OCI-LY1 (cell line): ENCODE measurements at regions not wholly inside any gene's neighbourhood (a gene's known extent, or its start where the extent isn't known, plus 50 kb on each side); places are given as distances from the start of the nearest gene placed in this dataset.

Experiments
- H2AFZ ChIP-seq: fragments of 200-600 bp; sonication (generic), shearing (Covaris generic); 2 replicates; pipeline ENCODE4 v1.6.0; 2014; ENCODE audit warnings: antibody characterized with exemption, mild to moderate bottlenecking, low read length
- H3F3A ChIP-seq: fragments of 200-600 bp; sonication (generic), shearing (Covaris generic); 2 replicates; pipeline ENCODE4 v1.6.0; 2014; ENCODE audit warnings: mild to moderate bottlenecking, antibody characterized with exemption, low read length, moderate library complexity; ENCODE audit not compliant: insufficient read depth
- H3K27ac ChIP-seq: fragments of 200-600 bp; sonication (generic); 2 replicates; pipeline ENCODE4 v1.5.1; 2014; ENCODE audit warnings: low read length, mixed run types, mild to moderate bottlenecking, low read depth; ENCODE audit not compliant: poor library complexity, severe bottlenecking
- H3K27me3 ChIP-seq: fragments of 200-600 bp; sonication (generic); 2 replicates; pipeline ENCODE4 v1.6.0; 2014; ENCODE audit warnings: antibody characterized with exemption, mild to moderate bottlenecking, low read length, moderate library complexity; ENCODE audit not compliant: insufficient read depth
- H3K36me3 ChIP-seq: fragments of 200-600 bp; sonication (generic); 2 replicates; pipeline ENCODE4 v1.6.1; 2014; ENCODE audit warnings: mild to moderate bottlenecking, antibody characterized with exemption, low read length, moderate library complexity, mixed read lengths; ENCODE audit not compliant: insufficient read depth
- H3K4me1 ChIP-seq: fragments of 200-600 bp; sonication (generic); 2 replicates; pipeline ENCODE4 v1.5.1; 2014; ENCODE audit warnings: mild to moderate bottlenecking, low read length, moderate library complexity; ENCODE audit not compliant: insufficient read depth, severe bottlenecking
- H3K4me2 ChIP-seq: fragments of 200-600 bp; sonication (generic), shearing (Covaris generic); 2 replicates; pipeline ENCODE4 v1.6.1; 2014; ENCODE audit warnings: low read length
- H3K4me3 ChIP-seq: fragments of 200-600 bp; sonication (generic); 2 replicates; pipeline ENCODE4 v1.5.1; 2014; ENCODE audit warnings: low read length, low read depth, mild to moderate bottlenecking, mixed read lengths; ENCODE audit not compliant: poor library complexity, severe bottlenecking
- H3K79me2 ChIP-seq: fragments of 200-600 bp; shearing (Covaris generic); 2 replicates; pipeline ENCODE4 v1.6.1; 2016; ENCODE audit warnings: mixed run types, low read length, mixed read lengths; ENCODE audit not compliant: insufficient read depth
- H3K9ac ChIP-seq: fragments of 200-600 bp; sonication (generic), shearing (Covaris generic); 2 replicates; pipeline ENCODE4 v1.6.1; 2014; ENCODE audit warnings: mild to moderate bottlenecking, low read length, mixed read lengths
- H3K9me2 ChIP-seq: fragments of 200-600 bp; sonication (generic), shearing (Covaris generic); 2 replicates; pipeline ENCODE4 v1.6.1; 2014; ENCODE audit warnings: low read depth, mild to moderate bottlenecking, low read length, mixed read lengths
- H3K9me3 ChIP-seq: fragments of 200-600 bp; shearing (Covaris generic); 2 replicates; pipeline ENCODE4 v1.6.1; 2014; ENCODE audit warnings: low read length, mixed read lengths
- H4K20me1 ChIP-seq: fragments of 200-600 bp; sonication (generic), shearing (Covaris generic); 2 replicates; pipeline ENCODE4 v1.6.0; 2016; ENCODE audit warnings: mild to moderate bottlenecking, low read length; ENCODE audit not compliant: insufficient read depth
- CTCF ChIP-seq: fragments of 200-600 bp; sonication (generic), shearing (Covaris generic); IDR thresholded peaks from 2 replicates; pipeline ENCODE4 v1.5.1; 2017; ENCODE audit warnings: mild to moderate bottlenecking, antibody characterized with exemption, low read length, moderate library complexity, mixed read lengths
- EZH2 ChIP-seq: fragments of 200-600 bp; sonication (generic), shearing (Covaris generic); IDR thresholded peaks from 2 replicates; pipeline ENCODE4 v1.8.0; 2017; ENCODE audit warnings: borderline replicate concordance, mixed run types, mild to moderate bottlenecking, antibody characterized with exemption, low read length, moderate library complexity, mixed read lengths

GRCh38 chr4:63218856-63219255 lies 1190.4 kb downstream of the TECRL start:
- no peaks in the 10 kb centered on the region for H3K9me2 ChIP-seq
- H3K4me1 ChIP-seq, result no peaks in the 10 kb centered on the region
- no peaks in the 10 kb centered on the region for H4K20me1 ChIP-seq
- no peaks in the 10 kb centered on the region for H3F3A ChIP-seq
- H3K79me2 ChIP-seq, result no peaks in the 10 kb centered on the region
- H3K36me3 ChIP-seq, result no peaks in the 10 kb centered on the region
- no peak overlapping the region for H3K4me3 ChIP-seq
- no peak overlapping the region for H2AFZ ChIP-seq
- TF ChIP-seq CTCF (no peak), EZH2 (no peak)
- H3K27me3 ChIP-seq, result no peaks in the 10 kb centered on the region
- no peak overlapping the region for H3K4me2 ChIP-seq
- no peak overlapping the region for H3K27ac ChIP-seq
- no peak overlapping the region for H3K9ac ChIP-seq
- H3K9me3 ChIP-seq, result no peaks in the 10 kb centered on the region

GRCh38 chr4:63214076-63214475 lies 1195.2 kb downstream of the TECRL start:
- no peak overlapping the region for H3K9ac ChIP-seq
- no peaks in the 10 kb centered on the region for H3K9me2 ChIP-seq
- no peak for TF ChIP-seq CTCF
- no peak for TF ChIP-seq EZH2
- H3K79me2 ChIP-seq, result no peaks in the 10 kb centered on the region
- H3K36me3 ChIP-seq, result no peaks in the 10 kb centered on the region
- no peak overlapping the region for H3K4me2 ChIP-seq
- H3K4me1 ChIP-seq, result no peaks in the 10 kb centered on the region
- no peak overlapping the region for H3K4me3 ChIP-seq
- H3K27ac ChIP-seq, result no peak overlapping the region
- no peaks in the 10 kb centered on the region for H3K27me3 ChIP-seq
- no peak overlapping the region for H2AFZ ChIP-seq
- H4K20me1 ChIP-seq, result no peaks in the 10 kb centered on the region
- no peaks in the 10 kb centered on the region for H3K9me3 ChIP-seq
- H3F3A ChIP-seq, result no peaks in the 10 kb centered on the region

- Histone ChIP-seq H3K27me3 (no peaks in the 10 kb centered on the region), H3K4me3 (no peak overlapping the region), H2AFZ (no peak overlapping the region), H3K36me3 (no peaks in the 10 kb centered on the region), H3K4me1 (no peaks in the 10 kb centered on the region), H3K27ac (no peak overlapping the region), H3F3A (no peaks in the 10 kb centered on the region), H3K9ac (no peak overlapping the region), H3K9me2 (no peaks in the 10 kb centered on the region), H4K20me1 (no peaks in the 10 kb centered on the region), H3K4me2 (no peak overlapping the region), H3K9me3 (no peaks in the 10 kb centered on the region), H3K79me2 (no peaks in the 10 kb centered on the region)
- no peak for TF ChIP-seq CTCF
- no peak for TF ChIP-seq EZH2
Observed at GRCh38 chr4:63211776-63212479, 1197.3 kb downstream of the TECRL start.
